Lower leg skin (tissue), 4 donors: ENCODE measurements at regions not wholly inside any gene's neighbourhood (a gene's known extent, or its start where the extent isn't known, plus 50 kb on each side); places are given as distances from the start of the nearest gene placed in this dataset.
"Not testable (repeated sequence)": the region's sequence is repeated elsewhere in the genome, so short reads cannot be mapped to it uniquely, and the experiment has no call there.

Experiments
- DNase-seq, 2 donors: peaks; one replicate each; pipeline ENCODE4 v3.0.0-alpha.2; 2019; ENCODE audit warnings: low spot score in 2 of 2
- H3K4me3 ChIP-seq: fragments of 200-600 bp; sonication (generic); 2 replicates; pipeline ENCODE4 v1.5.1; 2017; ENCODE audit warnings: mild to moderate bottlenecking, low read depth; ENCODE audit not compliant: poor library complexity, severe bottlenecking
- CTCF ChIP-seq, 3 donors: fragments of 450-650 bp; IDR thresholded peaks; one replicate each; pipeline ENCODE4 v1.5.1; 2016; ENCODE audit warnings: antibody characterized with exemption in 3 of 3, mild to moderate bottlenecking in 3 of 3, moderate library complexity in 2 of 3
- POLR2A ChIP-seq, 2 donors: fragments of 450-650 bp; IDR thresholded peaks; one replicate each; pipeline ENCODE4 v1.6.1; 2016 to 2017; ENCODE audit warnings: antibody characterized with exemption in 2 of 2, mild to moderate bottlenecking in 1 of 2, moderate library complexity in 1 of 2
- WGBS, 2 donors: methylation state at CpG; one replicate each; pipeline ENCODE4 v1.1.5; 2018; 5-methylcytosine and 5-hydroxymethylcytosine counted together
- intact Hi-C: fragments of 100-400 bp; cut with DNase I; formaldehyde crosslinking; loops from one replicate; pipeline ENCODE4 v1.15.0; 2023; ENCODE audit warnings: low total_unique reads

GRCh38 chr16:55992551-55992950, 117.4 kb upstream of the CES5A start:
- WGBS, 2 donors, result 35 to 37% methylated on average over 1 of the region's 1 CpG
- intact Hi-C loops, result no loop called here

DNA sequence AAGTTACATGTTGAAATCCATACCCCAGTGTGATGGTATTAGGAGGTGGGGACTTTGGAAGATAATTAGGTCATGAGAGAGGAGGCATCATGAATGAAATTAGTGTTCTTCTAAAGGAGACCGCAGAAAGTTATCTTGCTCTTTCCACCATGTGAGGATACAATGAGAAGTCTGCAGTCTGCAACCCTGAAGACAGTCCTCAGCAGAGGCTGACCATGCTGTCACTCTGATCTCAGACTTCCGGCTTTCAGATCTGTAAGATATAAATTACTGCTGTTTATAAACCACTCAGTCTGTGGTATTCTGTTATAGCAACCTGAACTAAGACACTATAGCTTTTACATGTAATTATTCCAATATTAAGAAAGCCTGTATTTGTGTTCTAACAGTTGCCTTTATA, 116.7 kb upstream of the CES5A start:
- WGBS, 2 donors, result 74 to 82% methylated on average over 2 of the region's 2 CpGs
- no peak for DNase-seq
- intact Hi-C loops, result no loop called here
- TF ChIP-seq POLR2A (IDR thresholded peaks at IDR 0.05) (no peak), CTCF (IDR thresholded peaks at IDR 0.05) (no peak)
- no peak overlapping the region for H3K4me3 ChIP-seq

More at GRCh38 chr16:55992551-55992950, 117.4 kb upstream of the CES5A start:
- no peak for TF ChIP-seq CTCF (IDR thresholded peaks at IDR 0.05)
- no peak overlapping the region for H3K4me3 ChIP-seq
- no peak for DNase-seq

- H3K4me3 ChIP-seq, result no peak overlapping the region
- WGBS, 2 donors, result 92 to 94% methylated on average over 9 to 18 of the region's 18 CpGs
- DNase-seq, result no peak
- intact Hi-C loops, result no loop called here
- TF ChIP-seq POLR2A (IDR thresholded peaks at IDR 0.05) (no peak), CTCF (IDR thresholded peaks at IDR 0.05) (no peak)
Observed at GRCh38 chr16:55989569-55989907, 114.4 kb upstream of the CES5A start.

DNA sequence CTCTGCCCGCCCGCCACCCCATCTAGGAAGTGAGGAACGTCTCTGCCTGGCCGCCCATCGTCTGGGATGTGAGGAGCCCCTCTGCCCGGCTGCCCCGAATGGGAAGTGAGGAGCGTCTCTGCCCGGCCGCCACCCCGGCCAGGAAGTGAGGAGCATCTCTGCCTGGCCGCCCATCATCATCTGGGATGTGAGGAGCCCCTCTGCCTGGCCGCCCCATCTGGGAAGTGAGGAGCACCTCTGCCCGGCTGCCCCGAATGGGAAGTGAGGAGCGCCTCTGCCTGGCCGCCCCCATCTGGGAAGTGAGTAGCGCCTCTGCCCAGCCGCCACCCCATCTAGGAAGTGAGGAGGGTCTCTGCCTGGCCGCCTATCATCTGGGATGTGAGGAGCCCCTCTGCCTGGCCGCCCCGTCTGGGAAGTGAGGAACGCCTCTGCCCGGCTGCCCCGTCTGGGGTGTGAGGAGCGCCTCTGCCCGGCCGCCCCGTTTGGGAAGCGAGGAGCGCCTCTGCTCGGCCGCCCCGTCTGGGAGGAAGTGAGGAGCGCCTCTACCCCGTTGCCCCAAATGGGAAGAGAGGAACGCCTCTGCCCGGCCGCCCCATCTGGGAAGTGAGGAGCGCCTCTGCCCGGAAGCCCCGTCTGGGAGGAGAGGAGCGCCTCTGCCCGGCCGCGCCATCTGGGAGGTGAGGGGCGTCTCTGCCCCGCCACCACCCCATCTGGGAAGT, 113.8 kb upstream of the CES5A start:
- 91 to 92% methylated on average over 36 to 46 of the region's 48 CpGs for WGBS, 2 donors
- DNase-seq, intact Hi-C loops, H3K4me3 ChIP-seq: not testable (repeated sequence)

DNA sequence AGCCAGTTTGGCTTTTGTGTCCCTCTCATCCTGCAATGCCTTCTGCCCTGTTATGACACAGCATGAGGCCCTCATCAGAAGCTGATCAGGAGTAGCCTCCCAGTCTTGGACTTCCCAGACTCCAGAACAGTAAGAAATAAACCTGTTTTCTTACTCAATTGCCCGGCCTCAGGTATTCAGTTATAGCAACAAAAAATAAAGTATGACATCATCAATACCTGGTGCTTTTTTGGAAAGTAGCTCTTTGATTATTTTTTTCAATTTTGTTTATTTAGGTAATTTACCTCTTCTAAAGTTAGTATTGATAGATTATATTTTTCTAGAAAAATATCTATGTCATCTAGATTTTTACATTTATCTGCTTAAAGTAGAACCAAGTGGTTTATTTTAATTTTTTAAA, 112.8 kb upstream of the CES5A start:
- intact Hi-C loops, result no loop called here
- no peak overlapping the region for H3K4me3 ChIP-seq
- no peak for DNase-seq
- TF ChIP-seq CTCF (IDR thresholded peaks at IDR 0.05) (no peak), POLR2A (IDR thresholded peaks at IDR 0.05) (no peak)
- 66 to 74% methylated on average over 1 of the region's 1 CpG for WGBS, 2 donors

GRCh38 chr16:55982597-55982996, 107.4 kb upstream of the CES5A start:
- intact Hi-C loops, result no loop called here
- 68 to 94% methylated on average over 1 of the region's 1 CpG for WGBS, 2 donors
- DNase-seq, result no peak
- TF ChIP-seq CTCF (IDR thresholded peaks at IDR 0.05), result no peak
- no peak for TF ChIP-seq POLR2A (IDR thresholded peaks at IDR 0.05)
- no peak overlapping the region for H3K4me3 ChIP-seq
